Stimulated activated CD8-positive, alpha-beta memory T cell treated with anti-CD3 and anti-CD28 coated beads, Interleukin-4, amount 100 ng/mL, for 48 hours (primary cell): ENCODE measurements at regions not wholly inside any gene's neighbourhood (a gene's known extent, or its start where the extent isn't known, plus 50 kb on each side); places are given as distances from the start of the nearest gene placed in this dataset.

Source experiments
- DNase-seq: peaks from one replicate; pipeline ENCODE4 v3.0.0-alpha.2; 2020

- no peak for DNase-seq
Observed at GRCh38 chr18:25621682-25622081, 269.7 kb upstream of the ZNF521 start.

DNA sequence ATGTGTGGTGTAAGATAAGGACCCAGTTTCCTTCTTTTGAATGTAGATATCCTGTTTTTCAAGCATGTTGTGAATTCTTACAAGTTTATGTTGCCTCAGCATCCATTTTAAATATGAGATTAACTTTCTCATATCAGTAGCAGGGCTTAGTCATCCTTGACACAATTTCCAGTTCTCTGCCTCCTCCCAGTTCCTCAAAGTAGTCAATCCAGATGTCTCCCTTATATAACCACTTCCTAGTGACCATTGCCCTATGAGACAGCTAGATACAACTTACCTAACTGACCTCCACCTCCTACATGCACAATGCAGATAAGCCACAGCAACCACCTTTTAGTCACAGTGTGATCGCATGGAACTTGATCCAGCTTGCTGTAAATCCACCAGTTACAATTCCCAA lies 269.2 kb upstream of the ZNF521 start:
- DNase-seq = no peak

GRCh38 chr18:25614168-25614567 lies 262.2 kb upstream of the ZNF521 start:
- DNase-seq = no peak

- no peak for DNase-seq
Observed at GRCh38 chr18:25612466-25612865, 260.5 kb upstream of the ZNF521 start.

DNA sequence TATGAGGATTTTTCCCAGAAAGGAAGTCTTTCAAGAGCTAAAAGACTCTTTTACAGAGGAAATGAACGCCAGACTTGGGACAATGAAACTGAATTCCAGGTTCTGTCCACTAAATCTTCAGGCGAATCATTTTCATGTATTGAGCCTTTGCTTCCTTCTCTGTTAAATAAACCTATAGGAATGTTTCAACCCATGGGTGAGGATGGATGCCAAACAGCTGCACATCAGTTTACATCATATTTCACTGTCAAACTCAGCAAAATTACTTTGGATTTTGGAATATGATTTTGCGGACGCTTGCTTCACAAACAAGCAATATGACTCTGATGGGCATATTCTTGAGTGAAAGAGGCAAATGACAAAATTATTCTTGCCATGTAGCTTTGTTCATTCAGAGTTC lies 256.1 kb upstream of the ZNF521 start:
- DNase-seq = no peak

DNA sequence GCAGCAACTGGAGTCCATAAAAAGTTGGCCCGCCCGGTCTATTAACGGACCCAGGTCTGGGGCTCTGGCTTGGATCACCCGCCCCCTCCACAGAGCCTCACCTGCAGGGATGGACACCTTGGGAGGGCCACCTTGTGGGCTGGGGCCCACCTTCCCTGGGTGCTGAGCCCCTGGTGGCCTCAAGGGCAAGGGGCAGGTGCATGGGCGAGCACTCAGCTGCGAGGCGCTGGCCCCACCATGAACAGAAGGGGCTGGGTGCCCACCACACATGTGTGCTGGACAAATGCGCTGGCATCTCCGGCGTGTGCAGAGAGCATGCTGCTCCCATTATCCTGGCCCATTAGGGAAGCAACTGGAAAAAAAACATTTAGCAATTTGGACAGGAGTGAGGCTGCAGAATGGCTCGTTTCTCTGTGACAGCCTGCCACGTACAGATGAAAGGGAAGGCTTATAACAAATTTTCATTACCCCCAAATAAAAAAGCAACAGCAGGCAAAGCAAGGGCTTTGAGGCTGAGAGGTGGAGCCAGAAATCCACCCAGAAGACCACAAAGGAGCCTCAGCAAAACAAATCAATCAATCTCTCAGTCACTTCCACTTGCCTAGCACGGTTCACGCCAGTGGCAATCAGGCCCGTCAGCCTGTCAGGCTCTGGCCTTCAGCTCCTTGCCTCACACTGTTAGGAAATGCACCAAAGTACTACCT lies 253.1 kb upstream of the ZNF521 start:
- no peak for DNase-seq

DNA sequence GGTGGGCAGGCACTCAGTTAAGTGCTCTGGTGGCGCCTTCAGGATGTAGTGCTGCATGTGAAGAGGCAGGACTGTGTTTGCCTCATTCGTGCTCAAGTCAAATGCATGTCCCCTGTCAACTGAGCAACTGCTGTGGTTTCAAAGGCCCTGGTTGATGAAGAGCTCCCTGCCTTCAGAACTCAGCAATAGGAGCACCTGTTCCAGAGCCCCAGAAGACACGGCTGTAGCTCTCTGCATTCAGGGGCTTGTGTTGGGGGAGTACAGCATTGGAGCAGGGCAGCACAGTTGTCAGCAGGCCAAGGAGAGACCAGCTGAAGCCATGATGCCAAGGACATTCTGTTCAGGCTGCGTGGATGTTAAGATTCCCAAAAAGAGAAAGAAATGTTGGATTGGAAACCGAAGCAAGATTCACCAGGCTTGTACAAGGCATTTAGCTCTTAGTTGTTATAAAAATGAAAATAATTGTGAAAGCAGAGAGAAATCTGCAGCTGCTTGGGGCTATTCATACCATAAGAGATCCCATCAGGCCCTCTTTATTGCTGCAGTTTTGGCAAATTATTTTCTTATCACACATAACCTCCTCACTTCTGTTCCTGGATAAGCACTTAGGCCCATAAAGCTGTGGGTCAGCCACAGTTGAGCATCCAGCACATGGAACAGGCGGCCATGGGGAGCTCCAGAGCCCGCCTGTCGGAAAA lies 252.4 kb upstream of the ZNF521 start:
- no peak for DNase-seq

DNA sequence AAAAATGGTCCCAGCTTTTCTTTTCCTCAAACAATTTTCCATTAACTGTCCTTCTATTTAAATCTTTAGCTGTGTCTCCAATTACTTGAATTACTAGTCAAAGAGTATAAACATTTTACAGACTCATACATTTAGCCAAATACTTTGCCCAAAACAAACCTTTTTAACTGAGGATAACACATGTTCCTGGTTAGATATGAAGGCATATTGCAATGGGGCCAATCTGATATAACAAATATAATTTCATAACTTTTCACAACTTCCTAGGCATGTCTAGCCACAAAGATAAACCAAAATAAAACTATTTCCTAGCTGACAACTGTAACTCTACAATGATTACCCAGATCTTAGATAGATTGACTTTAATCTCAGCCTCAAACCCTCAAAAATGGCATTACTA lies 247.5 kb upstream of the ZNF521 start:
- no peak for DNase-seq

DNA sequence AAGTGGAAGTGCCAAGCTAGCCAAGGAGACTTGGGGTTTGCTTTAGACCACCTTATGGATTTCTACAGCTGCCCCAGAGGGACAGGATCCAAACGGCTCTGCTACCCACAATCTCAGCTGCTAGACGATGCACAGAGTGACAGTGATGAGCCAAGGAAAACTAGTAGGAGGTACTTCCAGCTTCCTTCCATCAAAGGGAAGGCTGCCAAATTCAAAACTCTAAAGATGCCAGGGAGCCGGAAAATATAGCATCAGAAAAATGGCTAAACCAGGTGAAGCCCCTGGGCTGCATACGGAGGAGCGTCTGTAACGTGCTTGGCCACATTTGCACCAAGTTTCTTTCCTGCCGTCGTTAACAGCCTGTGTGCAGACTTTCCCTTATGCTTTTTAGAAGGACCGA lies 245.5 kb upstream of the ZNF521 start:
- DNase-seq = no peak

- no peak for DNase-seq
Observed at GRCh38 chr18:25595274-25596060, 243.5 kb upstream of the ZNF521 start.

GRCh38 chr18:25594351-25594750 lies 242.4 kb upstream of the ZNF521 start:
- no peak for DNase-seq

GRCh38 chr18:25592804-25593360 lies 240.9 kb upstream of the ZNF521 start:
- no peak for DNase-seq

DNA sequence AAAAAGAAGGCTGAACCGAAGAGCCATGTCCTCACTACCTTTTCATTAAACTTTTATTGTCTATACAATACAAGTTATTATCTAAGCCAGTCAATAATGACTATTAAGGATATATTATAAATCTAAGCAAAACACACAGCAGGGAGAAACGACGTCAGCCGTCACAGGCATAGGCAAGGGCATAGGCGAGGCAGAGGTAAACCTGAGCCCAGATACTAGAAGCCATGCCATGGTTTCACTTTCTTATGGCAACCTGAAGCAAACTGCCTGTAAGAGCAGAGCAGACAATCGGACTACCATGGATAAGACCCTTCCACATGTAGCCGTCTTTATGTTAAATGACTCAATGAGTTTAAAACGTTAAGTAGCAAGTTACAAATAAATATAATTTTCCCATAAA lies 238.5 kb upstream of the ZNF521 start:
- DNase-seq = no peak

- no peak for DNase-seq
Observed at GRCh38 chr18:25587545-25587944, 235.6 kb upstream of the ZNF521 start.

DNA sequence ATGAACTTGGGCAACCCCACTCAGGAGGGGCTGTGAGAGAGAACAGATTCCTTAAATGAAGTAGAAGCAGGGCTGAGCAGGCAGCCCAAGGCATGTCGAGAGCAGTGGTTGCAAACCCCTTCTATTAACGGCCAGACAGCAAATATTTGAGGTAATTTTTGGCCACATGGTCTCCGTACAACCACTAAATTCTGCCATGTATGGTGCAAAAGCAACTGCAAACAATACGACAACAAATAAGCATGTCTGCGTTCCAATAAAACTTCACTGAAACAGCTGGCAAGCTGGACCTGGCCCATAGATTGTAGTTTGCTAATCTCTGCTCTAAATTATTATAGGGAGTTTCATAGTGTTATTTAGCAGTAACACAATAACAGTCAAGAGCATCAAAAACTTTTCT lies 217.0 kb upstream of the ZNF521 start:
- DNase-seq = no peak

DNA sequence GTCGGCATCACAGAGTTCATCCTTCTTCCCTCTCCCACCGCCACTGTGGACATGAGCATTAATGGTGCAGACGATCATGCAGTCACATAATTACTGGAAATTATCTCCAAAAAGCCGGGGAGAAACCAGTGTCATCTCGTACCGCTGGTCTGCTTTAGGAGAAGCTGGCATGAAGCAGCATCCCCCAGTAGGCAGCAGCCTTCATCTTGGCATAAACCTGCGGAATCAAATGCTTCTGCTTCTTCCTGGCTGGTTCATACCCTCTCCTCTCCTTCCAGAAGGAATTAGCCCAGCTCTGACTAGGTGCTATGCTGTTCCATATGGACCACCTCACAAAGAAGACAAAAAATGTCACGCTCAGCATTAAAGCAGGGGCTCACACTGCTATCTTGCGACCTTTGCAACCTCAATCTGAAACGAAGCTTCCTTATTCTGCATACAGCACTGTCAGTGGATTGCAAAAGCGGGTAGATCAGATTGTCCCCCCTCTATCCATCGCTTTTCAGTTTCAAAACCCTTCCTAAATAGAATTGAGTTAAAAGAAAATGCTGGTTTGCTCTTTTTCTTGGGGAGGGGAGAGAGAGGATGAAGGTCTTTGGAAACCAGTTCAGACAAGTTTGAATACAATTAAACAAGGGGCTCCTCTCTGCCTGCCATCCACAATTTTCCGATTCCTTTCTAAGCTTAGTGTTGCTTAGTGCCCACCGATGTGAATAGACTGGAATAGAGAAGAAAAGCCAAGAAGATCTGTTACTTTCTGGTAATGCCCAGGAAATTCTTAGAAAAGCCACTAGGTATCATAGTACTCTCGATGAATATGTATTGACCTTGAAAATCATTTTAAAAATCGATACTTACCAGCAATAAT lies 212.1 kb upstream of the ZNF521 start:
- no peak for DNase-seq

DNA sequence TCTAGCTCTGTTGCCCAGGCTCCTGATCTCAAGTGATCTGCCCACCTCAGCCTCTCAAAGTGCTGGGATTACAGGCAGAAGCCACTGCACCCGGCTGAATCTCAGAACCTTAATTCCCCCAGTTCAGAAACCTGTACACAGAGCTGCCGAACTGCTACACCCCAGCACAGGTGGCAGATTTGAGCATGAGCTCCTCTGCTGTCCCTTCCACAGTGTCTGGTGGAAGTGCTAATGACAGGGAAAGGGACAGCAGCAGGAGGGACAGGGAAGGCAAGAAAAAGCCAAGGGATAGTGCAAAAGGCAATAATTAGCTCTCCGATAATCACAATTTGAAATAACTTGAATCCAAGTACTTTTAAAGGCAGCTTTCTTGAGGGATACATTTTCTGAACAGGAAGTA lies 211.4 kb upstream of the ZNF521 start:
- no peak for DNase-seq

DNA sequence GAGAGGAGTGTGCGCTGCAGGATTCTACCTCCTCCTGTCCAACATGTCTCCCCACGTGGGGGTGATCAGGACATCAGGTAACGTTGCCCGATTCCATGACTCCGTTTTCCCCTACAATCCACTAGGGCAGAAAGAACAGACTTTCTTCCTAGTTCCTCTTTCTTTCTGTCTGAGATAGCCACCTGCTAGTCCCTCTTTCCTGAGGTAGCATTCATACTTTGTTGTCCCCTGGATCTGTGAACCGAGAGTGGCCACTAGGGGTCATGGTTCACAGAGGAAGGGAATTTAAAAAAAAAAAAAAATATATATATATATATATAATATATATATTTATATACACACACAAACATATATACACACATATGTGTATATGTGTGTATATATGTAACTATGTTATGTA lies 210.0 kb upstream of the ZNF521 start:
- DNase-seq = no peak

DNA sequence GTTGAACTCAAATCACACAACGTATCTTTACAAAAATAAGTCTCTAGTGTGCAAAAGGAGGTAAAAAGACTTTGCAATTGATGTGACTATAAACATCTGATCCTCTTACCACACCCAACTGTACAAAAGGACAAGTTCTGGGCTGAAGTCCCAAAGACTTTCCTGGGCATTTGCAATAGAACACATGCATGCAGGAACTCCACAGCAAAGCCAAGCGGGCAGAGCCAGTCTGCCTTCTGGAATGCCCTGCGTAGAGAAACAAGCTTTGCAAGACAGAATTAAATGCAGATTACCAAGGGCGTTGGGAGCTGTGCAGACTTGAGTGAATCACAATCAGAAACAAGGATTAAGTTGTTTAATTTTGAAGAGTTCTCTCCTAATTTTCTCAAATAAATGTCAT lies 208.4 kb upstream of the ZNF521 start:
- DNase-seq = no peak

GRCh38 chr18:25557011-25557410 lies 205.0 kb upstream of the ZNF521 start:
- no peak for DNase-seq

GRCh38 chr18:25553631-25554263 lies 201.8 kb upstream of the ZNF521 start:
- DNase-seq = no peak
